Upper lobe of left lung (tissue), 4 donors: ENCODE measurements at regions not wholly inside any gene's neighbourhood (a gene's known extent, or its start where the extent isn't known, plus 50 kb on each side); places are given as distances from the start of the nearest gene placed in this dataset.

Experiments
- CTCF ChIP-seq, 6 experiments: fragments of 450-650 bp in 4 of 6; fragments of 200-600 bp in 2 of 6; sonication (generic) in 2 of 6; IDR thresholded peaks; one replicate each; pipeline ENCODE4 v1.5.1; 2016 to 2019; ENCODE audit warnings: antibody characterized with exemption in 6 of 6
- POLR2A ChIP-seq, 4 donors: fragments of 450-650 bp; IDR thresholded peaks; one replicate each; pipeline ENCODE4 v1.5.1; 2016 to 2017; ENCODE audit warnings: antibody characterized with exemption in 4 of 4, mild to moderate bottlenecking in 2 of 4
- POLR2AphosphoS5 ChIP-seq, 2 donors: sonication (generic); formaldehyde crosslinking; IDR thresholded peaks; one replicate each; pipeline ENCODE4 v1.5.1; 2017; ENCODE audit warnings: antibody characterized with exemption in 2 of 2

GRCh38 chr10:120270906-120271305 is 186.1 kb upstream of the PLPP4 start:
- TF ChIP-seq CTCF (IDR thresholded peaks at IDR 0.05), result no peak
- TF ChIP-seq POLR2A (IDR thresholded peaks at IDR 0.05), result no peak
- TF ChIP-seq POLR2AphosphoS5 (IDR thresholded peaks at IDR 0.05), result no peak
